WTC11 (cell line): ENCODE measurements at regions not wholly inside any gene's neighbourhood (a gene's known extent, or its start where the extent isn't known, plus 50 kb on each side); places are given as distances from the start of the nearest gene placed in this dataset.

Experiments used
- ATAC-seq: fragments of 200-7000 bp; cut with Tn5 transposase; 2 replicates; pipeline ENCODE4 v1.10.0; 2021; ENCODE audit warnings: mild to moderate bottlenecking, moderate library complexity
- CTCF ChIA-PET: fragments of 300-600 bp; sonication (Branson Sonifier 250); formaldehyde crosslinking; loops from one replicate; lab custom pipeline; 2021; ENCODE audit warnings: antibody characterized with exemption; lab: Charles Lee
- POLR2A ChIA-PET: fragments of 350-600 bp; sonication (Branson Sonifier 250); formaldehyde crosslinking; loops from one replicate; lab custom pipeline; 2021; ENCODE audit warnings: antibody characterized with exemption; lab: Charles Lee
- DNase-seq: peaks from one replicate; pipeline ENCODE4 v3.0.0; 2021; ENCODE audit warnings: low spot score
- H3K27ac Mint-ChIP-seq: 2 replicates; pipeline ENCODE4 v1.8.0; 2021; ENCODE audit warnings: mixed read lengths
- H3K27me3 Mint-ChIP-seq: 2 replicates; pipeline ENCODE4 v1.8.0; 2021; ENCODE audit warnings: low read depth, mild to moderate bottlenecking, moderate library complexity, mixed read lengths
- H3K36me3 Mint-ChIP-seq: 2 replicates; pipeline ENCODE4 v1.8.0; 2021; ENCODE audit warnings: mixed read lengths
- H3K4me1 Mint-ChIP-seq: 2 replicates; pipeline ENCODE4 v1.8.0; 2022; ENCODE audit warnings: mixed read lengths
- H3K4me3 Mint-ChIP-seq: 2 replicates; pipeline ENCODE4 v1.8.0; 2021; ENCODE audit warnings: mild to moderate bottlenecking, moderate library complexity, mixed read lengths
- H3K9me3 Mint-ChIP-seq: 2 replicates; pipeline ENCODE4 v1.8.0; 2021; ENCODE audit warnings: mixed read lengths
- ARID4B ChIP-seq: sonication (generic); formaldehyde crosslinking; IDR thresholded peaks from 2 replicates; pipeline ENCODE4 v1.8.0; 2023; ENCODE audit warnings: missing genetic modification reagents, mild to moderate bottlenecking, borderline replicate concordance
- ATF6 ChIP-seq: sonication (generic); formaldehyde crosslinking; IDR thresholded peaks from 2 replicates; pipeline ENCODE4 v1.8.1; 2023; ENCODE audit warnings: mild to moderate bottlenecking, missing genetic modification reagents
- CBFB ChIP-seq: sonication (generic); formaldehyde crosslinking; IDR thresholded peaks from 2 replicates; pipeline ENCODE4 v1.8.1; 2022; ENCODE audit warnings: mild to moderate bottlenecking, low read depth, missing genetic modification reagents
- CREM ChIP-seq: sonication (generic); formaldehyde crosslinking; IDR thresholded peaks from 2 replicates; pipeline ENCODE4 v1.8.1; 2022; ENCODE audit warnings: mild to moderate bottlenecking, missing genetic modification reagents, moderate library complexity
- CTCF ChIP-seq: fragments of 200-600 bp; IDR thresholded peaks from 2 replicates; pipeline ENCODE4 v1.8.0; 2022; ENCODE audit warnings: antibody characterized with exemption
- E2F4 ChIP-seq: sonication (generic); formaldehyde crosslinking; IDR thresholded peaks from 2 replicates; pipeline ENCODE4 v1.8.1; 2022; ENCODE audit warnings: low read depth, mild to moderate bottlenecking, moderate library complexity, missing genetic modification reagents, borderline replicate concordance
- JUN ChIP-seq: sonication (generic); formaldehyde crosslinking; IDR thresholded peaks from 2 replicates; pipeline ENCODE4 v1.8.0; 2023; ENCODE audit warnings: mild to moderate bottlenecking, missing genetic modification reagents
- MAX ChIP-seq: sonication (generic); formaldehyde crosslinking; IDR thresholded peaks from 2 replicates; pipeline ENCODE4 v1.8.0; 2022; ENCODE audit warnings: mild to moderate bottlenecking, missing genetic modification reagents
- NR3C1 ChIP-seq: sonication (generic); formaldehyde crosslinking; conservative IDR thresholded peaks from 2 replicates; pipeline ENCODE4 v1.8.1; 2023; ENCODE audit warnings: low read depth, mild to moderate bottlenecking, missing genetic modification reagents
- RORB ChIP-seq: fragments of 250-450 bp; sonication (Bioruptor Pico); IDR thresholded peaks from 2 replicates; pipeline ENCODE4 v1.9.0; 2021; ENCODE audit warnings: mild to moderate bottlenecking
- STAT6 ChIP-seq: sonication (generic); formaldehyde crosslinking; conservative IDR thresholded peaks from 2 replicates; pipeline ENCODE4 v1.8.1; 2023; ENCODE audit warnings: mild to moderate bottlenecking, low read depth, missing genetic modification reagents, moderate library complexity
- TCF7 ChIP-seq: sonication (generic); formaldehyde crosslinking; IDR thresholded peaks from 2 replicates; pipeline ENCODE4 v1.8.0; 2022; ENCODE audit warnings: mild to moderate bottlenecking, low read depth, missing genetic modification reagents, moderate library complexity
- TEAD1 ChIP-seq: sonication (generic); formaldehyde crosslinking; IDR thresholded peaks from 2 replicates; pipeline ENCODE4 v1.8.0; 2022; ENCODE audit warnings: mild to moderate bottlenecking, missing genetic modification reagents
- ZBTB43 ChIP-seq: sonication (generic); formaldehyde crosslinking; IDR thresholded peaks from 2 replicates; pipeline ENCODE4 v1.8.1; 2023; ENCODE audit warnings: mild to moderate bottlenecking, missing genetic modification reagents
- ZNF138 ChIP-seq: sonication (generic); formaldehyde crosslinking; conservative IDR thresholded peaks from 2 replicates; pipeline ENCODE4 v1.8.1; 2022; ENCODE audit warnings: mild to moderate bottlenecking, moderate library complexity, missing genetic modification reagents
- ZNF425 ChIP-seq: fragments of 250-450 bp; sonication (Bioruptor Pico); conservative IDR thresholded peaks from 2 replicates; pipeline ENCODE4 v1.9.0; 2021; ENCODE audit warnings: mild to moderate bottlenecking
- ZNF671 ChIP-seq: fragments of 250-450 bp; sonication (Bioruptor Pico); IDR thresholded peaks from 2 replicates; pipeline ENCODE4 v1.8.0; 2021; ENCODE audit warnings: mild to moderate bottlenecking

GRCh38 chr10:78867555-78867939 is 201.2 kb upstream of the ZMIZ1 start:
- Mint-ChIP-seq H3K4me1 (no peaks in the 10 kb centered on the region), H3K4me3 (no peak overlapping the region), H3K27ac (no peak overlapping the region), H3K36me3 (no peaks in the 10 kb centered on the region), H3K27me3 (peaks cover 13% of the 10 kb centered on the region), H3K9me3 (no peaks in the 10 kb centered on the region)
- ATAC-seq (no peak), DNase-seq (no peak)
- POLR2A ChIA-PET: no interaction called here
- CTCF ChIA-PET: interaction anchor here (0.6 kb wide), 1 partner anchor 211 kb away, joined by 3 read pairs; no protein-coding TSS in a partner anchor
- no peak for TF ChIP-seq NR3C1 (CRISPR knock-in tag)
- TF ChIP-seq RORB: no peak
- no peak for TF ChIP-seq E2F4
- no peak for TF ChIP-seq TEAD1 (CRISPR knock-in tag)
- TF ChIP-seq ATF6: no peak
- TF ChIP-seq ZBTB43 (CRISPR knock-in tag): no peak

GRCh38 chr10:78868048-78868447 is 200.7 kb upstream of the ZMIZ1 start:
- Mint-ChIP-seq H3K27me3 (peaks cover 15% of the 10 kb centered on the region), H3K9me3 (no peaks in the 10 kb centered on the region), H3K27ac (no peak overlapping the region), H3K4me3 (no peak overlapping the region), H3K4me1 (no peaks in the 10 kb centered on the region), H3K36me3 (no peaks in the 10 kb centered on the region)
- ChIA-PET CTCF (no interaction called here), POLR2A (no interaction called here)
- ATAC-seq (no peak), DNase-seq (no peak)
- TF ChIP-seq ZBTB43 (CRISPR knock-in tag) (no peak), MAX (CRISPR knock-in tag) (no peak), TEAD1 (CRISPR knock-in tag) (no peak), JUN (no peak), ZNF138 (CRISPR knock-in tag) (no peak), CBFB (CRISPR knock-in tag) (no peak), ARID4B (CRISPR knock-in tag) (no peak), STAT6 (CRISPR knock-in tag) (no peak), NR3C1 (CRISPR knock-in tag) (no peak), ZNF671 (CRISPR knock-in tag) (no peak), ZNF425 (CRISPR knock-in tag) (no peak), CTCF (no peak), TCF7 (CRISPR knock-in tag) (no peak), CREM (CRISPR knock-in tag) (no peak)
